Smooth muscle cell (in vitro differentiated cells): ENCODE measurements at regions not wholly inside any gene's neighbourhood (a gene's known extent, or its start where the extent isn't known, plus 50 kb on each side); places are given as distances from the start of the nearest gene placed in this dataset.

Source experiments
- DNase-seq: peaks from one replicate; lab custom pipeline; 2025; ENCODE audit not compliant: unreplicated experiment; lab: John Stamatoyannopoulos, UW
- H2AFZ ChIP-seq: fragments of 200-600 bp; sonication (generic); 2 replicates; pipeline ENCODE4 v1.6.0; 2016; ENCODE audit warnings: antibody characterized with exemption, low read depth, mild to moderate bottlenecking
- H3F3A ChIP-seq: fragments of 200-600 bp; sonication (generic); 2 replicates; pipeline ENCODE4 v1.6.0; 2017; ENCODE audit warnings: antibody characterized with exemption, low read depth
- H3K27ac ChIP-seq: fragments of 200-600 bp; sonication (generic); 2 replicates; pipeline ENCODE4 v1.5.1; 2016; ENCODE audit warnings: low read depth, mild to moderate bottlenecking
- H3K27me3 ChIP-seq: fragments of 200-600 bp; sonication (generic); 2 replicates; pipeline ENCODE4 v1.6.1; 2016; ENCODE audit warnings: low read depth, mild to moderate bottlenecking
- H3K36me3 ChIP-seq: fragments of 200-600 bp; sonication (generic); 2 replicates; pipeline ENCODE4 v1.5.1; 2016; ENCODE audit warnings: low read depth
- H3K4me1 ChIP-seq: fragments of 200-600 bp; sonication (generic); 2 replicates; pipeline ENCODE4 v1.5.1; 2016; ENCODE audit warnings: low read depth
- H3K4me2 ChIP-seq: fragments of 200-600 bp; sonication (generic); 2 replicates; pipeline ENCODE4 v1.6.0; 2016; ENCODE audit warnings: mild to moderate bottlenecking
- H3K4me3 ChIP-seq: fragments of 200-600 bp; sonication (generic); 2 replicates; pipeline ENCODE4 v1.5.1; 2016; ENCODE audit warnings: mild to moderate bottlenecking
- H3K79me2 ChIP-seq: fragments of 200-600 bp; sonication (generic); 2 replicates; pipeline ENCODE4 v1.6.0; 2016; ENCODE audit warnings: low read depth, mild to moderate bottlenecking
- H3K9ac ChIP-seq: fragments of 200-600 bp; sonication (generic); 2 replicates; pipeline ENCODE4 v1.6.0; 2016; ENCODE audit warnings: low read depth
- H3K9me3 ChIP-seq: fragments of 200-600 bp; sonication (generic); replicated peaks from 2 replicates; pipeline ENCODE4 v1.5.1; 2016; ENCODE audit warnings: low read depth
- H4K20me1 ChIP-seq: fragments of 200-600 bp; sonication (generic); 2 replicates; pipeline ENCODE4 v1.6.0; 2016; ENCODE audit warnings: low read depth
- WGBS: methylation state at CpG from one replicate; pipeline ENCODE4 v1.1.7; 2016; ENCODE audit warnings: low lambda C conversion rate; 5-methylcytosine and 5-hydroxymethylcytosine counted together
- TF ChIP-seq, protein P1 (sequence below): fragments of 200-600 bp; sonication (generic); IDR thresholded peaks from 2 replicates; pipeline ENCODE4 v1.5.1; 2017; ENCODE audit warnings: borderline replicate concordance, mild to moderate bottlenecking, antibody characterized with exemption; ENCODE audit not compliant: insufficient read depth, poor library complexity, severe bottlenecking

DNA sequence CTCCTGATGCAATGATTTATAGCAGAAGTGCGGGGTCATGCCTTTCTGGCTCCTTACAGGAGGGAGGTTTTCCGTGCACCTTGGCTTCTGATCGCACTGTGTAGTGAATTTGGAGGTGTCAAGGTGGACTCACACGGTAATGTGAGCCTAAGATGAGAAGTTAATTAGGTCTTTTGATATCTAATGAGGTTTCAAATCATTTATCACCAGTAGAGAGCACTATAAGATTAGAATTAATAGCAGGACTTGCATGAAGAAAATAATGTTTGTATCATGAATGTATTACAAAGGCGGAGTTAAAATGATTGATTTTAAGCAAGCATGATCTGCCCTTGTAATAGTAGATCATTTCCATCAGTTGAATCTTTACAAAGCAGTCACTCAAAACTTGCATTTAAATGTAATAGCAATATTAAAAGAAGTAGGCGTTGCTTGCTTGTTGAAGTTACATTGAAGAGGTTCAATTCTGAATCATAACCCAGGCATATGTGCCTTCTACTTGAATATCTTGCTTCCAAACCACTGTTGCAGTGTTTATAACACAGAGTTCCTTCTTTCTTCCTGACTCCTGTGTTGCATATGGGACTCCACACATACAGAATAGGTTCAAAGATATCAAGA is 152.1 kb downstream of the FMR1NB start:
- Histone ChIP-seq H2AFZ (no peak overlapping the region), H3K27me3 (no peaks in the 10 kb centered on the region), H3F3A (no peaks in the 10 kb centered on the region), H3K27ac (no peak overlapping the region), H3K4me1 (no peaks in the 10 kb centered on the region), H3K36me3 (no peaks in the 10 kb centered on the region), H4K20me1 (no peaks in the 10 kb centered on the region), H3K9ac (no peak overlapping the region), H3K4me2 (no peak overlapping the region), H3K4me3 (no peak overlapping the region), H3K9me3 (no peaks in the 10 kb centered on the region), H3K79me2 (no peaks in the 10 kb centered on the region)
- TF ChIP-seq, protein P1, sequence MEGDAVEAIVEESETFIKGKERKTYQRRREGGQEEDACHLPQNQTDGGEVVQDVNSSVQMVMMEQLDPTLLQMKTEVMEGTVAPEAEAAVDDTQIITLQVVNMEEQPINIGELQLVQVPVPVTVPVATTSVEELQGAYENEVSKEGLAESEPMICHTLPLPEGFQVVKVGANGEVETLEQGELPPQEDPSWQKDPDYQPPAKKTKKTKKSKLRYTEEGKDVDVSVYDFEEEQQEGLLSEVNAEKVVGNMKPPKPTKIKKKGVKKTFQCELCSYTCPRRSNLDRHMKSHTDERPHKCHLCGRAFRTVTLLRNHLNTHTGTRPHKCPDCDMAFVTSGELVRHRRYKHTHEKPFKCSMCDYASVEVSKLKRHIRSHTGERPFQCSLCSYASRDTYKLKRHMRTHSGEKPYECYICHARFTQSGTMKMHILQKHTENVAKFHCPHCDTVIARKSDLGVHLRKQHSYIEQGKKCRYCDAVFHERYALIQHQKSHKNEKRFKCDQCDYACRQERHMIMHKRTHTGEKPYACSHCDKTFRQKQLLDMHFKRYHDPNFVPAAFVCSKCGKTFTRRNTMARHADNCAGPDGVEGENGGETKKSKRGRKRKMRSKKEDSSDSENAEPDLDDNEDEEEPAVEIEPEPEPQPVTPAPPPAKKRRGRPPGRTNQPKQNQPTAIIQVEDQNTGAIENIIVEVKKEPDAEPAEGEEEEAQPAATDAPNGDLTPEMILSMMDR, result peak; percentile 27
- 66% methylated on average over 6 of the region's 6 CpGs for WGBS
- DNase-seq, result no peak

DNA sequence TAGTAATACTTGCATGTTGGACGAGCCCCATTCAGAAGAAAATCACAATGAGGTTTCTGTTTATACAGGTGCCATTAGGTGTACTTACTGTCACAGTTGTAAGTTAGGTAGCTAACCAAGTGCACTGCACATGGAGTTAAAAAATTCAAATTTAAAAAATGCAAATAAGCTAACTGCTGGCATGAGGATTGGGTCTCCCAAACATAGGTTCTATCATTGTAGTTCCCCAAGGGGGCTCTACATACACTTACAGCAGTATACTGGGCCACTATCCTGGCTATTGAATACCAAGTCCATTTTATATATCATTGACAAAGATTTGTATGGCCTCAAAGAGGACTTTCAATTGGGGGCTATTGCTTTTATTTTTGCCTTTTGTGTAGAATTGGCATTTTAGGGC is 153.4 kb downstream of the FMR1NB start:
- H3K9me3 ChIP-seq, result no peaks in the 10 kb centered on the region
- no peaks in the 10 kb centered on the region for H3K36me3 ChIP-seq
- H4K20me1 ChIP-seq, result no peaks in the 10 kb centered on the region
- H3F3A ChIP-seq, result no peaks in the 10 kb centered on the region
- H3K9ac ChIP-seq, result no peak overlapping the region
- DNase-seq, result no peak
- H3K27ac ChIP-seq, result no peak overlapping the region
- no peak overlapping the region for H3K4me2 ChIP-seq
- TF ChIP-seq, protein P1, result no peak
- H3K79me2 ChIP-seq, result no peaks in the 10 kb centered on the region
- no peak overlapping the region for H3K4me3 ChIP-seq
- H2AFZ ChIP-seq, result no peak overlapping the region
- WGBS, result 47% methylated on average over 1 of the region's 1 CpG
- H3K4me1 ChIP-seq, result no peaks in the 10 kb centered on the region
- H3K27me3 ChIP-seq, result no peaks in the 10 kb centered on the region

DNA sequence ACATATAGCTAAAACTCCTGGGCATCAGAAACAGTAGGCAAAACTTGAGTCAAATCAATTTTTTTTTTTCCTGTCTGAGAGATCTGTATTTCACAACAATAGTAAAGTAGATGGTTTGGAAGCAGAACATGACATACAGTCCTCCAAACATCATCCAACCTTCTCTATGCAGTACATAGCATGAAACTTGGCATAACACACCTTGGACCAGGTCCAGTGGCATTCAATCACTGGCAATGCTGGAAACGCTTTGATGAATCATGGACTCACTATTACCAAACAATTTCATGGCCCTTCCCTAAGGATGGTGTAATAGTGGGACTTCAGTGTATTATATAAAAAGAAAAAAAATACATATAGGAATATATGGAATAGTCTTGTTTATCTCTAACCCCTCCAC is 154.6 kb downstream of the FMR1NB start:
- H3K27me3 ChIP-seq, result no peaks in the 10 kb centered on the region
- TF ChIP-seq, protein P1, result no peak

DNA sequence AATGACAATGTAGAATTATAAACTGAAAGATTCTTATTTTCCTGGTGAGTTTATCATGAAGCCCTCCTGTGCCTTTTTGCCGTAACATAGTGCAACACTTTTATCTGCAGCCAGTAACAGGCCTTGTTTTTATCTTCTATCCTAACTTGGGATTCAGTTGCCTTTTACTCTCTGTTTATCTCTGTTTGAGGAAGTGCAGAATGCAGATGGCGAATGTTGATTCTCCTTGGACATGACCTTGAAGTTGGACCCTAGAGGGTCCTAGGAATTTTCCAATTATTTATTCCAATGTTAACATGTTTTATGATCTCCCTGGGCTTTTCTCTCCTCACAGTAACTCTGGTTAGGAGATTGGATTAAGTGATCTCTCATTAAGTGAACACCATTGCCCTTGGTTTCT is 165.0 kb downstream of the FMR1NB start:
- Histone ChIP-seq H3K4me2 (no peak overlapping the region), H4K20me1 (no peaks in the 10 kb centered on the region), H3K27ac (no peak overlapping the region), H3K9me3 (no peaks in the 10 kb centered on the region), H3K4me1 (no peaks in the 10 kb centered on the region), H3K36me3 (no peaks in the 10 kb centered on the region), H3K9ac (no peak overlapping the region), H3K79me2 (no peaks in the 10 kb centered on the region), H3F3A (no peaks in the 10 kb centered on the region), H3K4me3 (no peak overlapping the region), H3K27me3 (no peaks in the 10 kb centered on the region), H2AFZ (no peak overlapping the region)
- WGBS, result 64% methylated on average over 2 of the region's 2 CpGs
- DNase-seq, result no peak
- TF ChIP-seq, protein P1, result no peak

More for the DNA sequence above, 154.6 kb downstream of the FMR1NB start:
- Histone ChIP-seq H3K4me2 (no peak overlapping the region), H3K9ac (no peak overlapping the region), H3K9me3 (no peaks in the 10 kb centered on the region), H3K36me3 (no peaks in the 10 kb centered on the region), H2AFZ (no peak overlapping the region), H3K4me3 (no peak overlapping the region), H4K20me1 (no peaks in the 10 kb centered on the region), H3K79me2 (no peaks in the 10 kb centered on the region), H3K4me1 (no peaks in the 10 kb centered on the region), H3K27ac (no peak overlapping the region), H3F3A (no peaks in the 10 kb centered on the region)
- 63% methylated on average over 1 of the region's 1 CpG for WGBS
- no peak for DNase-seq
